ENCODE measurements at regions not wholly inside any gene's neighbourhood (a gene's known extent, or its start where the extent isn't known, plus 50 kb on each side); places are given as distances from the start of the nearest gene placed in this dataset.

DNA sequence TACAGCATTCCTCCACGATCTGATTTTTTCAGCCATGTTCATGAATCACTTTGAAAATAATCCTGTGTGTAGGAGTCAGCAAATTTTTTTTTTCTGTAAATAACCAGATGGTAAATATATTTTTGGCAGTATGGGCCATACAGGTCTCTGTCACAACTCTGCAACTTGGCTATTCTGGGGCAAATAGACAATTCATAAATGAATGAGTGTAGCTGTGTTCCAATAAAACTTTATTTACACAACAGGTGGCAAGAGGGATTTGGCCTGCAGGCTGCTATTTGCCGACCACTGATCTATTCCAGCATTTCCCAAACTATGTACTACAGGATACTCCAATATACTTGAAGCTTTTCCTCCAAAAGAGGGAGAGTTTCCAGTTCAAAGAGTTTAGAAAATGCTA is 78.7 kb upstream of the SVIL start:
- DNase-seq (ENCODE audit: low read depth) (no peak), FAIRE-seq (no peak)
- Histone ChIP-seq H3K4me3 (ENCODE audit: low read depth, low read length) (no peak overlapping the region), H3K27me3 (ENCODE audit: control insufficient read depth, insufficient read depth, low read length) (no peaks in the 10 kb centered on the region), H3K36me3 (ENCODE audit: control insufficient read depth, insufficient read depth, low read length) (no peaks in the 10 kb centered on the region)
- TF ChIP-seq, protein P1, sequence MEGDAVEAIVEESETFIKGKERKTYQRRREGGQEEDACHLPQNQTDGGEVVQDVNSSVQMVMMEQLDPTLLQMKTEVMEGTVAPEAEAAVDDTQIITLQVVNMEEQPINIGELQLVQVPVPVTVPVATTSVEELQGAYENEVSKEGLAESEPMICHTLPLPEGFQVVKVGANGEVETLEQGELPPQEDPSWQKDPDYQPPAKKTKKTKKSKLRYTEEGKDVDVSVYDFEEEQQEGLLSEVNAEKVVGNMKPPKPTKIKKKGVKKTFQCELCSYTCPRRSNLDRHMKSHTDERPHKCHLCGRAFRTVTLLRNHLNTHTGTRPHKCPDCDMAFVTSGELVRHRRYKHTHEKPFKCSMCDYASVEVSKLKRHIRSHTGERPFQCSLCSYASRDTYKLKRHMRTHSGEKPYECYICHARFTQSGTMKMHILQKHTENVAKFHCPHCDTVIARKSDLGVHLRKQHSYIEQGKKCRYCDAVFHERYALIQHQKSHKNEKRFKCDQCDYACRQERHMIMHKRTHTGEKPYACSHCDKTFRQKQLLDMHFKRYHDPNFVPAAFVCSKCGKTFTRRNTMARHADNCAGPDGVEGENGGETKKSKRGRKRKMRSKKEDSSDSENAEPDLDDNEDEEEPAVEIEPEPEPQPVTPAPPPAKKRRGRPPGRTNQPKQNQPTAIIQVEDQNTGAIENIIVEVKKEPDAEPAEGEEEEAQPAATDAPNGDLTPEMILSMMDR (IDR thresholded peaks at IDR 0.05; ENCODE audit: insufficient read depth, low read length, severe bottlenecking), result no peak

DNA sequence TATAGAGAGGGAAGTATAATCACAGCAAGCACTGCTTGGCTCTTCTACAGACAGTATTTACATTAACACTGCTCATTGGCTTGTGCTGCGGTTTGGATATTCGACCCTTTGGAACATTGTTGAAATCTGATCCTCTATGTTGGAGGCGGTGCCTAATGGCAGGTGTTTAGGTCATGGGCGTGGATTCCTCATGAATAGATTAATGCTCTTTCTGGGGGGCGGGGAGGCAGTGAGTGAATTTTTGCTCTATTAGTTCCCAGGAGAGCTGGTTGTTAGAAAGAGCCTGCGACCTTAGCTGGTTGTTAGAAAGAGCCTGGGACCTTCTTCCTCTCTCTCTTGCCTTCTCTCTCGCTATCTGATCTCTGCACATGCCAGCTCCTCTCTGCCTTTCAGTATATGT is 77.3 kb upstream of the SVIL start:
- Histone ChIP-seq H3K27me3 (ENCODE audit: control insufficient read depth, insufficient read depth, low read length) (no peaks in the 10 kb centered on the region), H3K36me3 (ENCODE audit: control insufficient read depth, insufficient read depth, low read length) (no peaks in the 10 kb centered on the region), H3K4me3 (ENCODE audit: low read depth, low read length) (no peak overlapping the region)
- DNase-seq (ENCODE audit: low read depth) (peak; percentile 23), FAIRE-seq (no peak)
- TF ChIP-seq, protein P1 (IDR thresholded peaks at IDR 0.05; ENCODE audit: insufficient read depth, low read length, severe bottlenecking), result no peak

GRCh38 chr10:29710128-29710527 is 75.4 kb upstream of the SVIL start:
- FAIRE-seq, result no peak
- Histone ChIP-seq H3K36me3 (ENCODE audit: control insufficient read depth, insufficient read depth, low read length) (no peaks in the 10 kb centered on the region), H3K4me3 (ENCODE audit: low read depth, low read length) (no peak overlapping the region), H3K27me3 (ENCODE audit: control insufficient read depth, insufficient read depth, low read length) (no peaks in the 10 kb centered on the region)
- TF ChIP-seq, protein P1 (IDR thresholded peaks at IDR 0.05; ENCODE audit: insufficient read depth, low read length, severe bottlenecking), result no peak
- DNase-seq (ENCODE audit: low read depth), result no peak

DNA sequence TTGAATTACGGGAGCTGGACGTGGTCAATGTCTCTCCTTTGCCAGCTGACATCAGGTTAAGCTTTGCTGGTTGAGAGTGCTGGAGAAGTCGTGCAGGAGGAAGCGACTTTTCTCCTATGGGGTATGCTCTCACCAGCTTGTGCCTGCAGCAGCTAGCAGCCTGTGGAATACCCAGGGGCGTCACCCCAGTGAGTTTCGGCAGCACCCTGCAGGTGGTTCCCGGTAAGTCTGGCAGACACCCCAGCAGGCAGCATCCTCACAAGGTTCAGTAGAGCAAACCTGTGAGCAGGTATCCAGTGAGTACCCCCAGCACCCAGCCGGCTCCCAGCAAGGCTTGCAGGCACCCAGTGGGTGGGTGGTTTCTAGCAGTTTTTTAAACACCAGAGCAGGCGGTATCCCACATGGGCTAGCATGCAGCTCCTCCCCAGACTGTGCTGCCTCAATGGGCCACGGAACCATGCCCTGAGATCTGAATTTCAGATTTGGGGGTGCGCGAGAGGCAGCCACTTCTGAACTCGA is 74.8 kb upstream of the SVIL start:
- no peak for DNase-seq (ENCODE audit: low read depth)
- H3K4me3 ChIP-seq (ENCODE audit: low read depth, low read length), result no peak overlapping the region
- H3K36me3 ChIP-seq (ENCODE audit: control insufficient read depth, insufficient read depth, low read length), result no peaks in the 10 kb centered on the region
- TF ChIP-seq, protein P1 (IDR thresholded peaks at IDR 0.05; ENCODE audit: insufficient read depth, low read length, severe bottlenecking), result no peak
- FAIRE-seq, result peak; percentile 23
- no peaks in the 10 kb centered on the region for H3K27me3 ChIP-seq (ENCODE audit: control insufficient read depth, insufficient read depth, low read length)

DNA sequence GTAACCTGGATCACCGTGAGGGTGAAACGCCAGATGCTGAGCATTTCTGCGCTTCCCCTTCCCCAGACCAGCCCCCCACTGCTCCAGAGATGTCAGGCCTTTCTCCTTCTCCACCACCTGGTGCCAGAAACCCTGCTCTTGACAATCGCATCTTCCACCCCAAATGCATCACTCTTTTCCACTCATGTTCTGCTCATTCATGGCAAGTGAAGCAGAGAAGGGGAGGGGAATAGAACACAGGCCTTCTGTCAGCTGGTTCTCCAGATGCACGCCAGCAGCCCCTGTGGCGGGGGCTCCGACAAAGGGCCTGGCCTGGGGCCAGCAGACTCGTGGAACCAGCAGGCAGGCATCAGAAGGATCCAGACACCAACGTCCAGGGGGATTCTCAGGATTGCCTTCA is 68.5 kb upstream of the SVIL start:
- TF ChIP-seq, protein P1 (IDR thresholded peaks at IDR 0.05; ENCODE audit: insufficient read depth, low read length, severe bottlenecking), result no peak
- Histone ChIP-seq H3K27me3 (ENCODE audit: control insufficient read depth, insufficient read depth, low read length) (no peaks in the 10 kb centered on the region), H3K4me3 (ENCODE audit: low read depth, low read length) (no peak overlapping the region), H3K36me3 (ENCODE audit: control insufficient read depth, insufficient read depth, low read length) (no peaks in the 10 kb centered on the region)
- no peak for DNase-seq (ENCODE audit: low read depth)
- FAIRE-seq, result peak; percentile 70
